ENCODE measurements at regions not wholly inside any gene's neighbourhood (a gene's known extent, or its start where the extent isn't known, plus 50 kb on each side); places are given as distances from the start of the nearest gene placed in this dataset.
"Not testable (repeated sequence)": the region's sequence is repeated elsewhere in the genome, so short reads cannot be mapped to it uniquely, and the experiment has no call there.

GRCh38 chr2:16459606-16460005 lies 206.0 kb downstream of the CYRIA start:
- no peak for DNase-seq

- DNase-seq = no peak
Measured at GRCh38 chr2:16454621-16455020, 211.0 kb downstream of the CYRIA start.

GRCh38 chr2:16452123-16452522 lies 213.5 kb downstream of the CYRIA start:
- no peak for DNase-seq

- DNase-seq = no peak
Measured at GRCh38 chr2:16446706-16447105, 218.9 kb downstream of the CYRIA start.

- no peak for DNase-seq
Measured at GRCh38 chr2:16442971-16443370, 222.7 kb downstream of the CYRIA start.

- DNase-seq = no peak
Measured at GRCh38 chr2:16441431-16441830, 224.2 kb downstream of the CYRIA start.

GRCh38 chr2:16440898-16441297 lies 224.7 kb downstream of the CYRIA start:
- no peak for DNase-seq

- no peak for DNase-seq
Measured at GRCh38 chr2:16438613-16439321, 226.9 kb downstream of the CYRIA start.

GRCh38 chr2:16437189-16437588 lies 228.4 kb downstream of the CYRIA start:
- no peak for DNase-seq

- DNase-seq = no peak
Measured at GRCh38 chr2:16434393-16434792, 231.2 kb downstream of the CYRIA start.

- DNase-seq = no peak
Measured at GRCh38 chr2:16430846-16431245, 234.8 kb downstream of the CYRIA start.

- no peak for DNase-seq
Measured at GRCh38 chr2:16429431-16430145, 236.0 kb downstream of the CYRIA start.

- no peak for DNase-seq
Measured at GRCh38 chr2:16429002-16429401, 236.6 kb downstream of the CYRIA start.

- peak; percentile 12 for DNase-seq
Measured at GRCh38 chr2:16425462-16426336, 239.9 kb downstream of the CYRIA start.

- DNase-seq = no peak
Measured at GRCh38 chr2:16420421-16420820, 245.2 kb downstream of the CYRIA start.

GRCh38 chr2:16417726-16418125 lies 247.9 kb downstream of the CYRIA start:
- no peak for DNase-seq

- DNase-seq = no peak
Measured at GRCh38 chr2:16416651-16417050, 249.0 kb downstream of the CYRIA start.

- not testable (repeated sequence) for DNase-seq
Measured at GRCh38 chr2:16415861-16416260, 249.8 kb downstream of the CYRIA start.

GRCh38 chr2:16413947-16414346 lies 251.7 kb downstream of the CYRIA start:
- no peak for DNase-seq

- no peak for DNase-seq
Measured at GRCh38 chr2:16413285-16413684, 252.3 kb downstream of the CYRIA start.

- DNase-seq = no peak
Measured at GRCh38 chr2:16412321-16413030, 253.2 kb downstream of the CYRIA start.

- DNase-seq = no peak
Measured at GRCh38 chr2:16411788-16412187, 253.8 kb downstream of the CYRIA start.

- no peak for DNase-seq
Measured at GRCh38 chr2:16409849-16410248, 255.8 kb downstream of the CYRIA start.
